ENCODE measurements at regions not wholly inside any gene's neighbourhood (a gene's known extent, or its start where the extent isn't known, plus 50 kb on each side); places are given as distances from the start of the nearest gene placed in this dataset.

GRCh38 chr2:228339525-228339924, 158.0 kb upstream of the SPHKAP start:
- DNase-seq (no peak), ATAC-seq (no peak)
- no peaks in the 10 kb centered on the region for H3K27me3 ChIP-seq
- H3K9me3 ChIP-seq = no peaks in the 10 kb centered on the region
- TF ChIP-seq POLR2A (IDR thresholded peaks at IDR 0.05) = no peak
- TF ChIP-seq CTCF (IDR thresholded peaks at IDR 0.05) = no peak
- intact Hi-C loops (cut with DNase I) = no loop called here
- H3K4me3 ChIP-seq = no peak overlapping the region
- H3K4me1 ChIP-seq = no peaks in the 10 kb centered on the region
- H3K27ac ChIP-seq = no peak overlapping the region
- H3K36me3 ChIP-seq = no peaks in the 10 kb centered on the region

GRCh38 chr2:228334180-228334579, 152.7 kb upstream of the SPHKAP start:
- Histone ChIP-seq H3K4me1 (no peaks in the 10 kb centered on the region), H3K36me3 (no peaks in the 10 kb centered on the region), H3K27me3 (no peaks in the 10 kb centered on the region), H3K27ac (no peak overlapping the region), H3K9me3 (no peaks in the 10 kb centered on the region), H3K4me3 (no peak overlapping the region)
- intact Hi-C loops (cut with DNase I) = no loop called here
- ATAC-seq (no peak), DNase-seq (no peak)
- TF ChIP-seq POLR2A (IDR thresholded peaks at IDR 0.05) (no peak), CTCF (IDR thresholded peaks at IDR 0.05) (no peak)
- 23% methylated on average over 2 of the region's 2 CpGs for WGBS (ENCODE audit: insufficient coverage, low coverage, low lambda C conversion rate, missing lambda C conversion rate)

GRCh38 chr2:228329282-228329681, 147.8 kb upstream of the SPHKAP start:
- intact Hi-C loops (cut with DNase I) = no loop called here
- DNase-seq = no peak
- Histone ChIP-seq H3K9me3 (no peaks in the 10 kb centered on the region), H3K36me3 (no peaks in the 10 kb centered on the region), H3K27me3 (no peaks in the 10 kb centered on the region), H3K27ac (no peak overlapping the region), H3K4me3 (no peak overlapping the region), H3K4me1 (no peaks in the 10 kb centered on the region)
- TF ChIP-seq CTCF (IDR thresholded peaks at IDR 0.05) (no peak), POLR2A (IDR thresholded peaks at IDR 0.05) (no peak)
- WGBS (ENCODE audit: insufficient coverage, low coverage, low lambda C conversion rate, missing lambda C conversion rate) = 71% methylated on average over 5 of the region's 5 CpGs
- no peak for ATAC-seq

GRCh38 chr2:228321015-228321414, 139.5 kb upstream of the SPHKAP start:
- WGBS (ENCODE audit: insufficient coverage, low coverage, low lambda C conversion rate, missing lambda C conversion rate) = 65% methylated on average over 7 of the region's 7 CpGs
- Histone ChIP-seq H3K4me3 (no peak overlapping the region), H3K27ac (no peak overlapping the region), H3K4me1 (no peaks in the 10 kb centered on the region), H3K9me3 (no peaks in the 10 kb centered on the region), H3K36me3 (no peaks in the 10 kb centered on the region), H3K27me3 (no peaks in the 10 kb centered on the region)
- DNase-seq (no peak), ATAC-seq (no peak)
- intact Hi-C loops (cut with DNase I) = no loop called here
- TF ChIP-seq POLR2A (IDR thresholded peaks at IDR 0.05) (no peak), CTCF (IDR thresholded peaks at IDR 0.05) (no peak)

GRCh38 chr2:228318218-228318617, 136.7 kb upstream of the SPHKAP start:
- DNase-seq (peak in 1 of 3 donors; percentile 28), ATAC-seq (peak in 3 of 4 donors; percentile 28 to 65 (median 43))
- Histone ChIP-seq H3K27me3 (no peaks in the 10 kb centered on the region), H3K36me3 (no peaks in the 10 kb centered on the region), H3K9me3 (no peaks in the 10 kb centered on the region), H3K27ac (no peak overlapping the region), H3K4me1 (no peaks in the 10 kb centered on the region), H3K4me3 (no peak overlapping the region)
- whole genome bisulfite sequencing (ENCODE audit: insufficient coverage, low coverage, low lambda C conversion rate, missing lambda C conversion rate) = 0% methylated on average over 1 of the region's 1 CpG
- TF ChIP-seq POLR2A (IDR thresholded peaks at IDR 0.05) (no peak), CTCF (IDR thresholded peaks at IDR 0.05) (peak in 3 of 4 donors; percentile 29 to 40 (median 30))
- intact Hi-C loops (cut with DNase I) = no loop called here

Measured in right lobe of liver (tissue), 6 donors.